Transverse colon (tissue), 4 donors: ENCODE measurements at regions not wholly inside any gene's neighbourhood (a gene's known extent, or its start where the extent isn't known, plus 50 kb on each side); places are given as distances from the start of the nearest gene placed in this dataset.

Experiments used
- DNase-seq: peaks from one replicate; pipeline ENCODE4 v3.0.0-alpha.2; 2019
- H3K27ac ChIP-seq, 4 donors: fragments of 200-600 bp; sonication (generic); 2 replicates each; pipeline ENCODE4 v1.5.1; 2016 to 2018; ENCODE audit warnings: inconsistent platforms in 4 of 4
- H3K27me3 ChIP-seq: fragments of 200-600 bp; sonication (generic); 2 replicates; pipeline ENCODE4 v1.5.1; 2017; ENCODE audit warnings: inconsistent platforms
- H3K36me3 ChIP-seq, 4 donors: fragments of 200-600 bp; sonication (generic); 2 replicates each; pipeline ENCODE4 v1.5.1; 2017 to 2019; ENCODE audit warnings: inconsistent platforms in 4 of 4
- H3K4me1 ChIP-seq, 4 donors: fragments of 200-600 bp; sonication (generic); 2 replicates each; pipeline ENCODE4 v1.5.1; 2017 to 2020; ENCODE audit warnings: inconsistent platforms in 4 of 4
- H3K4me3 ChIP-seq, 4 donors: fragments of 200-600 bp; sonication (generic); 1 replicate in 1 of 4; 2 replicates in 3 of 4; pipeline versions ENCODE4 v1.5.1 to v1.6.1; 2017 to 2019; ENCODE audit warnings: inconsistent platforms in 4 of 4
- H3K9me3 ChIP-seq, 2 donors: fragments of 200-600 bp; sonication (generic); 2 replicates each; pipeline ENCODE4 v1.5.1; 2017 to 2019; ENCODE audit warnings: inconsistent platforms in 2 of 2
- EP300 ChIP-seq: sonication (generic); formaldehyde crosslinking; IDR thresholded peaks from one replicate; pipeline ENCODE4 v1.6.1; 2017; ENCODE audit warnings: antibody characterized with exemption, low read depth
- POLR2A ChIP-seq: fragments of 450-650 bp; IDR thresholded peaks from one replicate; pipeline ENCODE4 v1.6.1; 2016; ENCODE audit warnings: antibody characterized with exemption, mild to moderate bottlenecking, moderate library complexity
- POLR2AphosphoS5 ChIP-seq, 3 donors: sonication (generic); formaldehyde crosslinking; IDR thresholded peaks; one replicate each; pipeline ENCODE4 v1.6.1; 2016; ENCODE audit warnings: antibody characterized with exemption in 3 of 3
- WGBS, 2 donors: methylation state at CpG; one replicate each; pipeline ENCODE4 v1.1.5; 2018; ENCODE audit warnings: low coverage in 1 of 2; 5-methylcytosine and 5-hydroxymethylcytosine counted together
- in situ Hi-C, 4 donors: fragments of 200-750 bp; cut with MboI; loops; one replicate each; pipeline versions ENCODE4 v1.15.0 to v1.15.1; 2017; ENCODE audit warnings: low sequenced_read_pairs in 3 of 4, low pct_ligation_motif_present in 1 of 4, low pct_unique_long_range_greater_than_20kb in 1 of 4
- intact Hi-C: fragments of 100-400 bp; cut with DNase I; formaldehyde crosslinking; loops from one replicate; pipeline ENCODE4 v1.15.1; 2023; ENCODE audit warnings: low total_unique reads
- TF ChIP-seq, protein P1 (sequence below), 5 experiments: fragments of 200-600 bp in 3 of 5; fragments of 450-650 bp in 2 of 5; sonication (generic) in 3 of 5; IDR thresholded peaks; 1 replicate in 2 of 5; 2 replicates in 3 of 5; pipeline ENCODE4 v1.5.1; 2016 to 2017; ENCODE audit warnings: antibody characterized with exemption in 5 of 5, inconsistent platforms in 3 of 5, mild to moderate bottlenecking in 2 of 5, moderate library complexity in 1 of 5

GRCh38 chr2:182553483-182553882 lies 126.6 kb upstream of the PDE1A start:
- Histone ChIP-seq H3K27ac (no peak overlapping the region), H3K27me3 (no peaks in the 10 kb centered on the region), H3K4me1 (peaks cover 0 to 2% (median 0%) of the 10 kb centered on the region in 4 donors), H3K9me3 (no peaks in the 10 kb centered on the region), H3K36me3 (no peaks in the 10 kb centered on the region), H3K4me3 (no peak overlapping the region)
- no peak for DNase-seq
- intact Hi-C loops, result no loop called here
- TF ChIP-seq EP300 (no peak), POLR2A (no peak), POLR2AphosphoS5 (IDR thresholded peaks at IDR 0.05) (no peak)
- TF ChIP-seq, protein P1, sequence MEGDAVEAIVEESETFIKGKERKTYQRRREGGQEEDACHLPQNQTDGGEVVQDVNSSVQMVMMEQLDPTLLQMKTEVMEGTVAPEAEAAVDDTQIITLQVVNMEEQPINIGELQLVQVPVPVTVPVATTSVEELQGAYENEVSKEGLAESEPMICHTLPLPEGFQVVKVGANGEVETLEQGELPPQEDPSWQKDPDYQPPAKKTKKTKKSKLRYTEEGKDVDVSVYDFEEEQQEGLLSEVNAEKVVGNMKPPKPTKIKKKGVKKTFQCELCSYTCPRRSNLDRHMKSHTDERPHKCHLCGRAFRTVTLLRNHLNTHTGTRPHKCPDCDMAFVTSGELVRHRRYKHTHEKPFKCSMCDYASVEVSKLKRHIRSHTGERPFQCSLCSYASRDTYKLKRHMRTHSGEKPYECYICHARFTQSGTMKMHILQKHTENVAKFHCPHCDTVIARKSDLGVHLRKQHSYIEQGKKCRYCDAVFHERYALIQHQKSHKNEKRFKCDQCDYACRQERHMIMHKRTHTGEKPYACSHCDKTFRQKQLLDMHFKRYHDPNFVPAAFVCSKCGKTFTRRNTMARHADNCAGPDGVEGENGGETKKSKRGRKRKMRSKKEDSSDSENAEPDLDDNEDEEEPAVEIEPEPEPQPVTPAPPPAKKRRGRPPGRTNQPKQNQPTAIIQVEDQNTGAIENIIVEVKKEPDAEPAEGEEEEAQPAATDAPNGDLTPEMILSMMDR (IDR thresholded peaks at IDR 0.05), result no peak
- WGBS, 2 donors, result 52 to 67% methylated on average over 2 of the region's 2 CpGs
- in situ Hi-C loops, result no loop called here

DNA sequence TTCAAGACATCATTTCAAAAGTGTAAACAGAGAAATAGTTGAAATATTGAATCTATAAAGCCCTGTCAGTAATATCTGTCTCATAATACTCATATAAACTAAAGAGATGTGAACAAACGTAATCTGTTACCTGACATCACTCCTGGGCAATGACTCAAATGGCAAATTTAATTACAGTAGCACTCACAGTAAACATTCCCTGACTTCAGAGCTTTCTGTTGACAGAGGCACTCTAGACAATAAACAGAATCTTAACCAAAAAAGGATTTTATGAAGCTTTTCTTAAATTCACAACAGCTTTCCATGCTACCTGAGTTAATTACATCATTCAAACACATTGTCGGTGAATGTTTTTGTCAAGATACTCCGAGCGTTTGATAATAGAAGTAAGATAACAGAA lies 128.1 kb upstream of the PDE1A start:
- no peaks in the 10 kb centered on the region for H3K36me3 ChIP-seq
- no peak overlapping the region for H3K27ac ChIP-seq
- H3K27me3 ChIP-seq, result no peaks in the 10 kb centered on the region
- intact Hi-C loops, result no loop called here
- H3K4me3 ChIP-seq, result no peak overlapping the region
- in situ Hi-C loops, result no loop called here
- no peak for DNase-seq
- WGBS, 2 donors, result 53 to 71% methylated on average over 4 of the region's 4 CpGs
- TF ChIP-seq EP300 (no peak), POLR2A (no peak), POLR2AphosphoS5 (IDR thresholded peaks at IDR 0.05) (no peak)
- TF ChIP-seq, protein P1 (IDR thresholded peaks at IDR 0.05), result no peak
- H3K4me1 ChIP-seq, result no peaks in the 10 kb centered on the region
- H3K9me3 ChIP-seq, result no peaks in the 10 kb centered on the region

DNA sequence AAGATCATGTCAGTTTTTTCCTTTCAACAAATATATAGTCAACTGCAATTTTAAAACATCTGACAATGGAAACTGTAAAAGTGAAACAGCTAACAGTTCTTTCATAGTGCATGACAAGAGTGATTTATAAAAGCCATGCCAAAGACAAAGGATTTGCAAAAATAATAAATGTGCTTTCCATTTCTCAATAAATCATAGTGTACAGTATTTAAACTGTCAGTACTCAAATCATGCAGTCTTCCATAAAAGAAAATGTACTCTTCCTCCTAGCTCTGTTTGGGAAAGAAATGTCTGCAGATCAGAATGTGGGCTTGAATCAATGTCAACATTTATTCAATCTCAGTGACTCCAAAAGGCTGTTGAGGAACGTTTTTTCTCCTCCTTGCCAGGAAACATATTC lies 131.7 kb upstream of the PDE1A start:
- TF ChIP-seq, protein P1 (IDR thresholded peaks at IDR 0.05), result no peak
- TF ChIP-seq POLR2A, result no peak
- no peak for TF ChIP-seq EP300
- TF ChIP-seq POLR2AphosphoS5 (IDR thresholded peaks at IDR 0.05), result no peak
- Histone ChIP-seq H3K4me3 (no peak overlapping the region), H3K4me1 (no peaks in the 10 kb centered on the region), H3K36me3 (no peaks in the 10 kb centered on the region), H3K9me3 (no peaks in the 10 kb centered on the region), H3K27me3 (no peaks in the 10 kb centered on the region), H3K27ac (no peak overlapping the region)
- 0% methylated on average over 1 of the region's 1 CpG for WGBS, 2 donors
- intact Hi-C loops (no loop called here), in situ Hi-C loops (no loop called here)
- no peak for DNase-seq

DNA sequence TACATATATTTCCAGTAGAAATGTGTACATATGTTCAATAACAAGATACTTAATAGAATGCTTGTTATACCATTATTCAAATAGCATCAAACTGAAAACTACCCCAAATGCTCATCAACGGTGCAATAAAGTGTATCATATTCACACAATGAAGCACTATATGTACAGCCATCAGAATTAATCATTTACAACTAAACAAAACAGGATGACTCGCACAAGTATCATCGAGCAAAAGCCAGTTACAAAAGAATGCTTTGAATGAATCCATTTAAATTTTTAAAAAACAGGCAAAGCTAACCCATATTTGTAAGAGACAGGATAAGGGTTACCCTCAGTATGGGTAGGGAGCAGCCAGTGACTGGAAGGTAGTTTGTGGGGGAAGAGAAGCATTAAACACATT lies 132.8 kb upstream of the PDE1A start:
- Histone ChIP-seq H3K4me1 (no peaks in the 10 kb centered on the region), H3K36me3 (no peaks in the 10 kb centered on the region), H3K27ac (no peak overlapping the region), H3K9me3 (no peaks in the 10 kb centered on the region), H3K4me3 (no peak overlapping the region), H3K27me3 (no peaks in the 10 kb centered on the region)
- 70 to 77% methylated on average over 3 of the region's 3 CpGs for whole genome bisulfite sequencing, 2 donors
- in situ Hi-C loops (no loop called here), intact Hi-C loops (no loop called here)
- no peak for TF ChIP-seq EP300
- no peak for TF ChIP-seq POLR2A
- TF ChIP-seq, protein P1 (IDR thresholded peaks at IDR 0.05), result no peak
- TF ChIP-seq POLR2AphosphoS5 (IDR thresholded peaks at IDR 0.05), result no peak
- DNase-seq, result no peak
